ENCODE measurements at regions not wholly inside any gene's neighbourhood (a gene's known extent, or its start where the extent isn't known, plus 50 kb on each side); places are given as distances from the start of the nearest gene placed in this dataset.

DNA sequence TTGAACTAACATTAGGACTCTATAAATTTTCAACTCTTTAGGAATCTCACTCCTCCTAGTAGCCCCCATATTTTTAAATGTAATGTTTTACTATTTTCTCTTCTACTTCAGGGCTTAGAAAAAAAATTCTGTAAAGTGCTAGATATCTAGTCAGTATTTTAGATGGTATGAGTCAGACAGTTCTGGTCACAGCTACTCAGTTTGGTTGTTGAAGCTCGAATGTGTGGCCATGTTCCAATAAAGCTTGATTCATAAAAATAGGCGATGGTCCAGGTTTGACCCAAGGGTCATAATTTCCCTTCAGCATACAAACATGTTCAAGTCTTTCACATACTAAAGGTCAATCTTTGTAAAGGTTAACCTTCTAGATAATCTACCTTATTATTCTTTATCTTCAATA, 566.0 kb upstream of the CDH18 start:
- Mint-ChIP-seq H3K27me3 (ENCODE audit: low read depth, poor library complexity) (no peaks in the 10 kb centered on the region), H3K4me3 (no peak overlapping the region), H3K27ac (no peak overlapping the region), H3K4me1 (no peaks in the 10 kb centered on the region), H3K36me3 (ENCODE audit: low read depth) (no peaks in the 10 kb centered on the region), H3K9me3 (no peaks in the 10 kb centered on the region)
- no peak for DNase-seq
- TF ChIP-seq, protein P1, sequence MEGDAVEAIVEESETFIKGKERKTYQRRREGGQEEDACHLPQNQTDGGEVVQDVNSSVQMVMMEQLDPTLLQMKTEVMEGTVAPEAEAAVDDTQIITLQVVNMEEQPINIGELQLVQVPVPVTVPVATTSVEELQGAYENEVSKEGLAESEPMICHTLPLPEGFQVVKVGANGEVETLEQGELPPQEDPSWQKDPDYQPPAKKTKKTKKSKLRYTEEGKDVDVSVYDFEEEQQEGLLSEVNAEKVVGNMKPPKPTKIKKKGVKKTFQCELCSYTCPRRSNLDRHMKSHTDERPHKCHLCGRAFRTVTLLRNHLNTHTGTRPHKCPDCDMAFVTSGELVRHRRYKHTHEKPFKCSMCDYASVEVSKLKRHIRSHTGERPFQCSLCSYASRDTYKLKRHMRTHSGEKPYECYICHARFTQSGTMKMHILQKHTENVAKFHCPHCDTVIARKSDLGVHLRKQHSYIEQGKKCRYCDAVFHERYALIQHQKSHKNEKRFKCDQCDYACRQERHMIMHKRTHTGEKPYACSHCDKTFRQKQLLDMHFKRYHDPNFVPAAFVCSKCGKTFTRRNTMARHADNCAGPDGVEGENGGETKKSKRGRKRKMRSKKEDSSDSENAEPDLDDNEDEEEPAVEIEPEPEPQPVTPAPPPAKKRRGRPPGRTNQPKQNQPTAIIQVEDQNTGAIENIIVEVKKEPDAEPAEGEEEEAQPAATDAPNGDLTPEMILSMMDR (IDR thresholded peaks at IDR 0.05) = no peak

DNA sequence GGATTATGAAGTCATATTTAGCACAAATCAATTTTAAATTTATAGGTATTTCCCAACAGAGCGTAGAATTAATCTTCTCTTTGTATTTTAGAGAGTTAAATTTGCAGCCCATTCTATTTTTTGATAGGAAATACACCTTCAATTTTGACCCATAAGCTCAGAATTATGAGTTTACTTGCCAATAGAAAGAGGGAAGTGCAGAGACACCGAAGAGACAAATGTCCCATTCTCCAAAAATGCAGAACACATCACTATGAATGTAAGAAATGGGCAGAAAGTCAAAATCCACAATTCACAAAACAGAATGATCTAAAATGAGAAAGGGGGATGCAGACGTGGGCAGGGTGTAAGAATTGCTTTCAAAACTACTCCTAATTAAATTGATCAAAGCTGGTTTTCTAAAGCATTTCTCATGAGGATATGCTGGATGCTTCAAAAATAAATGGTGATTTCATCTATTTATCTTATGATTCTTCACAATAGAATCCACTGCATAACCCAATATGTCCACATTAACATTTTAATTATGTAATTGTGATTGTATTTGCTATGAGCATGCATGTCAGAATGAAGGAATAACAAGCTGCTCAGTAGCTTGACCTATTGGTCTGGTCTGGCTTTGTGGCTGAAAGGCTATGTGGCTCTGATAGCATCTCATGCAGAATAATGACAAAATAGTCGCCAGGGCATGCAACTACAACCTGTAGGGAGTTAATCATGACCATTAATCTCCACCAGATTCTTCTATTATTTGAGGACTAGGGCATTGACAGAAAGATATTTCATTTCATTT, 550.1 kb upstream of the CDH18 start:
- Mint-ChIP-seq H3K27me3 (ENCODE audit: low read depth, poor library complexity) (no peaks in the 10 kb centered on the region), H3K4me1 (no peaks in the 10 kb centered on the region), H3K9me3 (peaks cover 6% of the 10 kb centered on the region), H3K4me3 (no peak overlapping the region), H3K27ac (no peak overlapping the region), H3K36me3 (ENCODE audit: low read depth) (no peaks in the 10 kb centered on the region)
- no peak for DNase-seq
- TF ChIP-seq, protein P1 (IDR thresholded peaks at IDR 0.05) = no peak

DNA sequence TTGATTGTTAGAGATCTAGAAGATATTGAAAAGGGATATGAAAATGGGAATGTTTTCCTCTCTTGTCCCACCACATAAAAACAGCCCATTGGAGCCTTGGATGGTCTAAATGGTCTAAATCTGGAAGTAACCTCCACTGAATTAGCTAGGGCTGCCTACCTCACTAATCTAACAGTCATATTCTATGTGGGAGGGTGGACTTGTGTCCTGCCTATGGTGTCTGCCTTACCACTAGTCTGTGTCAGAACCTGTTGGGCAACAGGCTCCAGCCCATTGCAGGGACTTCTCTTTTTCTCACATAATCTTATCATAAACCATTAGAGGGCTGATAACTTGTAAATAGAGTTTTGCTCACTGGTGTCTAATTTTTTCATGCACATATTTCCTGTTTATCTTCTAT, 548.8 kb upstream of the CDH18 start:
- H3K4me3 Mint-ChIP-seq = no peak overlapping the region
- no peaks in the 10 kb centered on the region for H3K27me3 Mint-ChIP-seq (ENCODE audit: low read depth, poor library complexity)
- TF ChIP-seq, protein P1 (IDR thresholded peaks at IDR 0.05) = no peak
- H3K9me3 Mint-ChIP-seq = peaks cover 6% of the 10 kb centered on the region
- no peak overlapping the region for H3K27ac Mint-ChIP-seq
- no peaks in the 10 kb centered on the region for H3K4me1 Mint-ChIP-seq
- DNase-seq = no peak
- no peaks in the 10 kb centered on the region for H3K36me3 Mint-ChIP-seq (ENCODE audit: low read depth)

DNA sequence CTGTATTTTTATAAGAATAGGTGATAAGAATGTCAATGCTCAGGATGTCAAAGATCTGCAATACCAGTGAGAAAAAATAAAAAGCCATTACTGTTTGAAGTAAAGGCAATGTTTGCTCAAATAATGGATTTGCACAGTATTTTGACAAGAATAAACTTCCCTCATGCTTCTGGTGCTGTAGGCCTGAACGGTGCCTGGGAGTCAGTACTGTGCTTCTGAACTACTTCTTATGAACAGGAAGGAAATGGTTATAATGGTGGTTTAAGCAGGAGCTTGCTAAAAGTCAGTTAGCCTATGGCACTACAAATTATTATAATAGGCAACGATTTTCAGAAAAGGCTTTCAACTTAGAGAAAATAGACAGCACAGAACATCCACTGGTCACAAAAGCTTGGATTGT, 548.3 kb upstream of the CDH18 start:
- no peaks in the 10 kb centered on the region for H3K4me1 Mint-ChIP-seq
- no peak for DNase-seq
- no peaks in the 10 kb centered on the region for H3K27me3 Mint-ChIP-seq (ENCODE audit: low read depth, poor library complexity)
- H3K4me3 Mint-ChIP-seq = no peak overlapping the region
- no peak overlapping the region for H3K27ac Mint-ChIP-seq
- peaks cover 6% of the 10 kb centered on the region for H3K9me3 Mint-ChIP-seq
- TF ChIP-seq, protein P1 (IDR thresholded peaks at IDR 0.05) = no peak
- H3K36me3 Mint-ChIP-seq (ENCODE audit: low read depth) = no peaks in the 10 kb centered on the region

DNA sequence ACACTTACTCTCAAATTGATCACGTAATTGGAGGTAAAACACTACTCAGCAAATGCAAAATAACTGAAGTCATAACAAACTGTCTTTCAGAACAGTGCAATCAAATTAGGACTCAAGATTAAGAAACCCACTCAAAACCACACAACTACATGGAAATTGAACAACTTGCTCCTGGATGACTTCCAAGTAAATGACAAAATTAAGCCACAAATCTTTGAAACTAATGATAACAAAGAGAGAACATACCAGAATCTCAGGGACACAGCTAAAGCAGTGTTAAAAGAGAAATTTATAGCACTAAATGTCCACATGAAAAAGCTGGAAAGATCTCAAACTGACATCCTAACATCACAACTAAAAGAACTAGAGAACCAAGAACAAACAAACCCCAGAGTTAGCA, 540.5 kb upstream of the CDH18 start:
- TF ChIP-seq, protein P1 (IDR thresholded peaks at IDR 0.05) = no peak
- Mint-ChIP-seq H3K4me3 (no peak overlapping the region), H3K36me3 (ENCODE audit: low read depth) (no peaks in the 10 kb centered on the region), H3K27me3 (ENCODE audit: low read depth, poor library complexity) (no peaks in the 10 kb centered on the region), H3K27ac (no peak overlapping the region), H3K4me1 (no peaks in the 10 kb centered on the region), H3K9me3 (peaks cover 12% of the 10 kb centered on the region)
- DNase-seq = no peak

DNA sequence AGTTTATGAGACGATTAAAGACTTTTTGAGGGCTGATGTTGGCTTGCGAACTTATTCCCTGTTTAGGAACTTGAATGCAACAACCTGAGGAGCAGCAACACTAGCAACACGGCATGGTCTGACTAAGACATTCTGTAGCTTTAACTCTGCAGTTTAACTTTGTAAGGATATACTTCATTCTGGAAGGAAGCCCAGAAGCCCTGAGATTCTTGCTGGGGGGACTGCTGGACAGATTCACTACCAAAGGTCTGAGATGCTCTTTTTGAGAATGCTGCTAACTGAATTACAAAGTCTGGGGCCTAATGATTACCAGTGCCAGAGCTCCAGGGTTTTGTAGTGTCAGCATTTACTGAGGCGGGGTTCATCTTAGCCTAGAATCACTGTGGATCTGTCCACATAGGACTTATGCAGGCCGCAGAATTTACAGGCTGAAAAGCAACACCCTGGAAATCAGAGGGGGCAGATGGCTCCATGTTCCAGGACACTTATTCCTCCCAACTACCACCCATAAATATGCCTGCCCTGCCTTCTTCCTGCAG, 537.1 kb upstream of the CDH18 start:
- no peaks in the 10 kb centered on the region for H3K27me3 Mint-ChIP-seq (ENCODE audit: low read depth, poor library complexity)
- DNase-seq = no peak
- TF ChIP-seq, protein P1 (IDR thresholded peaks at IDR 0.05) = no peak
- no peak overlapping the region for H3K27ac Mint-ChIP-seq
- no peaks in the 10 kb centered on the region for H3K4me1 Mint-ChIP-seq
- H3K36me3 Mint-ChIP-seq (ENCODE audit: low read depth) = no peaks in the 10 kb centered on the region
- H3K9me3 Mint-ChIP-seq = peaks cover 12% of the 10 kb centered on the region
- H3K4me3 Mint-ChIP-seq = no peak overlapping the region
